ENCODE measurements at regions not wholly inside any gene's neighbourhood (a gene's known extent, or its start where the extent isn't known, plus 50 kb on each side); places are given as distances from the start of the nearest gene placed in this dataset.

- Histone ChIP-seq H3K36me3 (ENCODE audit: insufficient read depth in 1 of 2, low read depth in 1 of 2) (no peaks in the 10 kb centered on the region), H3K27me3 (ENCODE audit: insufficient read depth in 3 of 3, low read length in 2 of 3) (no peaks in the 10 kb centered on the region), H3K27ac (peak overlapping the region; percentile 99), H3K4me3 (peak overlapping the region; percentile 86), H3K4me1 (peaks cover 64% of the 10 kb centered on the region), H3K9me3 (no peaks in the 10 kb centered on the region)
- 2 to 6% (median 2%) methylated on average over 25 to 26 of the region's 26 CpGs for WGBS, 3 donors
- ATAC-seq, result peak; percentile 20 to 49 (median 37)
- intact Hi-C loops (cut with DNase I), result loop anchor here in 1 of 2 donors (2.0 kb wide), 1 partner anchor 14 kb away; no protein-coding TSS in a partner anchor
- TF ChIP-seq, protein P1, sequence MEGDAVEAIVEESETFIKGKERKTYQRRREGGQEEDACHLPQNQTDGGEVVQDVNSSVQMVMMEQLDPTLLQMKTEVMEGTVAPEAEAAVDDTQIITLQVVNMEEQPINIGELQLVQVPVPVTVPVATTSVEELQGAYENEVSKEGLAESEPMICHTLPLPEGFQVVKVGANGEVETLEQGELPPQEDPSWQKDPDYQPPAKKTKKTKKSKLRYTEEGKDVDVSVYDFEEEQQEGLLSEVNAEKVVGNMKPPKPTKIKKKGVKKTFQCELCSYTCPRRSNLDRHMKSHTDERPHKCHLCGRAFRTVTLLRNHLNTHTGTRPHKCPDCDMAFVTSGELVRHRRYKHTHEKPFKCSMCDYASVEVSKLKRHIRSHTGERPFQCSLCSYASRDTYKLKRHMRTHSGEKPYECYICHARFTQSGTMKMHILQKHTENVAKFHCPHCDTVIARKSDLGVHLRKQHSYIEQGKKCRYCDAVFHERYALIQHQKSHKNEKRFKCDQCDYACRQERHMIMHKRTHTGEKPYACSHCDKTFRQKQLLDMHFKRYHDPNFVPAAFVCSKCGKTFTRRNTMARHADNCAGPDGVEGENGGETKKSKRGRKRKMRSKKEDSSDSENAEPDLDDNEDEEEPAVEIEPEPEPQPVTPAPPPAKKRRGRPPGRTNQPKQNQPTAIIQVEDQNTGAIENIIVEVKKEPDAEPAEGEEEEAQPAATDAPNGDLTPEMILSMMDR (IDR thresholded peaks at IDR 0.05), result no peak
- DNase-seq, result peak; percentile 54 to 73
These were observed 76.0 kb upstream of the WNT7B start for GRCh38 chr22:46052801-46053562.

DNA sequence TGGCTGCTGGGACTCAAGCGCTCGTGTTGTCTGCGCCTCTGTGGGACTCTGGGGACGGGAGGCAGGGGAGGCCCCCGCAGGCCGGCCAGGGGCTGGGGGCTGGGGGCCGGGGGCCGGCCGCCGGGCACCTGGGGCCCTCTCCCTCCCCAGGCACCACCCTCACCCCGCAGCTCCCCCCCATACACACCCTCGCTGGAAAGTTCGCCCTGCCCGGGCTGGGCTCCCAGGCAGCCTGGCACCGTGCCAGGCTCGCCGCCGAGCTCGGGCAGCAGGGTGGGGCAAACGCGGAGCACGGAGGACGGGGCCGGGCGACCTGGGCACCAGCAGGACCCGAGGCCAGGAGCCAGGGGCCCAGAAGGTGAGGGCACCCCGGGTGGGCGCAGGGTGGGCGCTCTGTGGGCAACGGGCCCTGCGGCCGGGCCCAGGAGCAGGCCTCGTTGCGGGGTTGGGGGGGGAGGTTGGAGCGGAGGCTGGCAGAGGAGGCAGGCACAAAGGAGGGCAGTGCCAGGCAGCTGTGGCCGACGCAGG is 76.7 kb upstream of the WNT7B start:
- no peaks in the 10 kb centered on the region for H3K27me3 ChIP-seq (ENCODE audit: insufficient read depth in 3 of 3, low read length in 2 of 3)
- no peaks in the 10 kb centered on the region for H3K9me3 ChIP-seq
- H3K36me3 ChIP-seq (ENCODE audit: insufficient read depth in 1 of 2, low read depth in 1 of 2), result no peaks in the 10 kb centered on the region
- WGBS, 3 donors, result 0 to 1% (median 1%) methylated on average over 24 to 37 of the region's 37 CpGs
- peak overlapping the region; percentile 99 for H3K27ac ChIP-seq
- TF ChIP-seq, protein P1 (IDR thresholded peaks at IDR 0.05), result no peak
- ATAC-seq, result peak; percentile 75 to 82 (median 76)
- peak; percentile 78 to 92 for DNase-seq
- peak overlapping the region; percentile 86 for H3K4me3 ChIP-seq
- H3K4me1 ChIP-seq, result peaks cover 63% of the 10 kb centered on the region
- intact Hi-C loops (cut with DNase I), result loop anchor here in 1 of 2 donors (2.0 kb wide), 1 partner anchor 15 kb away; no protein-coding TSS in a partner anchor

DNA sequence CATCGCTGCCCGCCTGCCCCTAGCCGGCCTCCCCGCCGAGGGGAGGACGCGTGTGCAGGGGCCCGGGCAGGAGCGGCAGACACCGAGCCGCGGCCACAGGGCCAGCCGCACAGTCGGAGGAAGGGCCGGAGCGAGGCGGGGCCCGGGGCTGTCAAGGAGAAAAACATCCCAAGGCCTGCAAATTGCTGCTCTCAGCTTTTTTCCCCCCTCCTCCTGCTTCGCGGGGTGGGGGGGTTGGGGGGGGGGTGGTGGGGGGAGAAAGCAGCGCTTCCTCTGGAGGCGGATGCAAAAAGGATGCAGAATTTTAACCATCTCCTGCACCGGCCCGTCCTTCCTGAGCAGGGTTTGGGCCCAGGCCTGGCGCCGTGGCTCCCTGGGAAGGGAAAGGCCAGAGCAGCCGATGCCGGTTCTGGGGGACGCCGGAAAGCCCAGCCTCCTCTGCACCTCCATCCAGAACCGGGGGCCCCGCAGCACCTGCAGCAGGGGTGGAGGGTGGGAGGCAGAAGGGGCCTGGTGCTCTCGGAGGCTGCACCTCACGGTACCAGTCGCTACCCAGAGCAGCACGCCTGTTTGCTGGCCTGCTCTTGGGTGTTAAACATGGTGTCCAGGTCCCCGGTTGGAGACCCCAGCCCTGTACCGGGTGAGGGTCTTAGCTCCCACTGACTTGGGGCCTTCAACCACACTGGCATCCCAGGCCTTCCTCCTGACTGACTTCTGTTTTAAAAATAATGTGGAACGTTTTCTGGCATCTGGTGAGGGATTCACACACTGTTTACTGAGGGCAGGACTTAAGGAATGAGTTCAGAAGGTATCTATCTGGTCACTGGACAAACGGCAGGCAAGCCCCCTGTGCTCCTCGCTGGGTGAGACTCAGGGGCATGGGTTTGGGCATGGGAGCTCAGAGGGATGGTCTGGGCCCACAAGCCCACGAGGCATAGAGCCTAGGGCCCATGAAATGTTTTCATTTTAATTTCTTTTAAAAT is 77.4 kb upstream of the WNT7B start:
- TF ChIP-seq, protein P1 (IDR thresholded peaks at IDR 0.05), result no peak
- Histone ChIP-seq H3K4me3 (peak overlapping the region; percentile 86), H3K36me3 (ENCODE audit: insufficient read depth in 1 of 2, low read depth in 1 of 2) (no peaks in the 10 kb centered on the region), H3K27me3 (ENCODE audit: insufficient read depth in 3 of 3, low read length in 2 of 3) (no peaks in the 10 kb centered on the region), H3K27ac (peak overlapping the region; percentile 99), H3K4me1 (peaks cover 66% of the 10 kb centered on the region), H3K9me3 (no peaks in the 10 kb centered on the region)
- intact Hi-C loops (cut with DNase I), result no loop called here
- 2 to 3% (median 2%) methylated on average over 35 to 42 of the region's 42 CpGs for WGBS, 3 donors
- ATAC-seq, result peak; percentile 45 to 52 (median 49)
- DNase-seq, result peak; percentile 75 to 87

DNA sequence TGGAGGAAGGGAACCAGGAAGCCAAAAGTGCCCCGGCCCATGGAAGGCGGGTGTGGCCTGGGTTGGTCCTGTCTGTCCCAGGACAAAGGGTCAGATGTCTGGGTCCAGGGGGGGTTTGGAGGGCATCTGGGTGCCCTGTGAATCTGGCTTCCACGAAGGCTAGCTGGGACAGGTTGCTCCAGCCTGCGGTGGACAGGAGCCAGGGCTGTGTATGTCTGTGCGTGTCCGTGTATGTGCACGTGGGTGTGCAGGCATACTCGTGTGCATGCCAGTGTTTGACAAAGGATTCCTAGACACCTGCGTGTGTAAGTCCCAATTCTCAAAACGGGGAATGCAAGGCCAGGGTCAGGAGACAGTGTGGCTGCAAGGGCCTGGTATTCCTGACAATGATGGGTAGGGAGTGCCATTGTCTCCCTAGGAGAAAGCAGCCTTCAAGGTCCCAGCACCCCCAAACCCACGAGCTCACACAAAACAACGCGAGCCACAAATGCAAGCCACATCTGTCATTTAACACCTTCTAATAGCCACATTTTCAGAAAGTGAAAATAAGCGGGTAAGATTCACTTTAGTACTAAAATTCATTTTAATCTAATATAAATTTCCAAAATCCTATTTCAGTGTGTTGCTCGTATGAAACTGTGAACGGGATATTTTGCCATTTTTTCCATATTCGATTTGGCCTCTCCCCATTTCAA is 78.4 kb upstream of the WNT7B start:
- DNase-seq (peak; percentile 50 to 86), ATAC-seq (peak; percentile 15 to 48 (median 31))
- H3K4me1 ChIP-seq, result peaks cover 70% of the 10 kb centered on the region
- no peaks in the 10 kb centered on the region for H3K36me3 ChIP-seq (ENCODE audit: insufficient read depth in 1 of 2, low read depth in 1 of 2)
- WGBS, 3 donors, result 10 to 25% (median 10%) methylated on average over 17 of the region's 17 CpGs
- H3K4me3 ChIP-seq, result peak overlapping the region; percentile 86
- H3K9me3 ChIP-seq, result no peaks in the 10 kb centered on the region
- intact Hi-C loops (cut with DNase I), result no loop called here
- H3K27me3 ChIP-seq (ENCODE audit: insufficient read depth in 3 of 3, low read length in 2 of 3), result no peaks in the 10 kb centered on the region
- peak overlapping the region; percentile 99 for H3K27ac ChIP-seq
- TF ChIP-seq, protein P1 (IDR thresholded peaks at IDR 0.05), result no peak

Measured in psoas muscle (tissue), 7 donors.